ENCODE measurements at regions not wholly inside any gene's neighbourhood (a gene's known extent, or its start where the extent isn't known, plus 50 kb on each side); places are given as distances from the start of the nearest gene placed in this dataset.

DNA sequence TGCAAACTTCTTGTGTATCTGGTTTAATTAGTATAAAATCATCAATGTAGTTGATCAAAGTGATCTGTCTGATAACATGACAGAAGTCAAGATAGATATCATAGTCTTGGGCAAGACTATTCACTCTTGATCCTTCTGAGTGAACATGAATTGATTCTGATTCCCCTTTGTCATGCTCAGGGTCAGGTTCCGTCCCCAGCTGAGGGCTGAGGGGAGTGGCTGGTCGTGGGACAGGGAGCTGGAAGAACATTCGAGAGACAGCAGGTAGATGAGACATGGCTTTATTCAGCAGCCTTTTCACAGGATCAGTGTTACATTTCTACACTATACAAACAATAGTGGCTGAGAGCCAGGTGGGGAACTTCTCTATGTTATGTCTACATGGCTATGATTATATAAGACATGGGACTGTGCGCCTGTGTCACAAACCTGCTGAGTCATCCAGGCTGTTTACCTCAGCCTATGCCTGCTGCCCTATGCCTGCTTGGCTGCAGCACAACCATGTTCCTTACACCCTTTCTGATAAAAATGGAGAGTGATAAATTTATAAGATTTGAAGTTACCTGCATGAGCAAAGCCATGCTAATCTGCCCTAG, 586.9 kb upstream of the NR3C2 start:
- no peak for FAIRE-seq

DNA sequence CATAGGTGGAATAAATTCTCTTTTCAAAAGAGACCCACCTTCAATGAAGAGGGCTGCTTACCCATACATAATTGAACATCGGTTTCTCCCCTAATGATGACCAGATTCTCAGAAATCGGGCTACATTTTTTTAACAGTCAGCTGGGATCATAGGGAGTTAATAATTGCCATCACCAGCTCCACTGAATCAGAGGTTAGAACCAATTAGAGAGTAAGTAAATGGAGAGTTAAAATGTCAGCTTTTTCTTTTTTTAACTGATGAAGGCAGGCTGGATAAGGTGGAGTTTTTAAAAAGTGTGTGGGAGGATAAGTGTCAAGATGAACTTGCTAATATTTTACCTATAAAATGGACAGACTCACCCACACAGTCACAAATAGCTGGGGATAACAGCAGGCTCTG, 584.5 kb upstream of the NR3C2 start:
- no peak for FAIRE-seq

DNA sequence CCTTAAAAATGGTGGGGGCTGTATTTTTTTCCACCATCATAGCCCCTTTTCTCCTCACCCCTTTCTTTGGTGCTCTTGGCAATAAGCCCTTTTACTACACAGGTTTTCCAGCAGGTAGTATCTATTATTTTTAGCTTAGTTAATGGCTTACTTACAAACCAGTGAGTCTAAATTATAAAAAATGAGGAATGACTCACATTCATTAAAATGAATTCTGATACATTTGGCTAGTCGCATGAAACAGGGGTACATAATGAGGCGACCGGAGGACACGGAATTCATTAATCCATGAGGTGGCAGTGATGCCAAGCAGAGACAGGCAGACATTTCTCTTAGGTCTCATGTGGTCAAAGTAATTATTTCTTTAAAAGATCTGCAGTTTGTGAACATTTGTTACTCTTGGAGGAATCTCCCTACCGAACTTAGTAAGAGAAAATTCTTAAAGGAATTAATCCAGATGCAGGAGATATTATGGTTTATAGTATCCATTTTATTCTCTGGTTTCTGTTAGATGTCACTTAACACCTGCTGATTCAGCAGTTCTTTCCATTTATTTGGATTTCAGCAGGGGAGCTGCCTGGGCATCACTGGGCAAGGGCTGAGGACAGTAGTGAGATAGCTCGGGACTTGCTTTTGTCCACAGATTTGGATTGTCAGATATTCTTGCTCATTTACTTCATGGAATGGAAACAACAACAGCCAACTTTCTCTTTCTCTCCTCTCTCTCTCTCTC, 575.0 kb upstream of the NR3C2 start:
- no peak for FAIRE-seq

DNA sequence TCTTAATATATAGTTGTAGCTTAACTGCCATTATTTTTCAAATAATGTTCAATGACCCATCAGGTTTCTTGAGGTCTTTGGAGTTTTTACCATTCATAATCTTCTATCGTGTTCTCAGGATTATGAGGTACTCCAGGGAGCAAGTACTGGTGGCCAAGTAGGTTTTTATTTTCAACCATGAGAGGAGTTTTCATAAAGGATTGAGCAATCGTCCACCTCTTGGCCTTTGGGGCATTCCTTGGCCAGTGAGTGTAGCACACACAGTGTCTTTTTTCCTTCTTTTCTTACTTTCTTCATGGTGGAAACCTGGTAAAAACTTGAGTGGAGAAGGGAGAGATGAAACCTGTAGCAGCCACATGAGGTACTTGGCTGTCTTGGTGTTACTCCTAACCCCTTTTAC, 567.0 kb upstream of the NR3C2 start:
- FAIRE-seq, result no peak

DNA sequence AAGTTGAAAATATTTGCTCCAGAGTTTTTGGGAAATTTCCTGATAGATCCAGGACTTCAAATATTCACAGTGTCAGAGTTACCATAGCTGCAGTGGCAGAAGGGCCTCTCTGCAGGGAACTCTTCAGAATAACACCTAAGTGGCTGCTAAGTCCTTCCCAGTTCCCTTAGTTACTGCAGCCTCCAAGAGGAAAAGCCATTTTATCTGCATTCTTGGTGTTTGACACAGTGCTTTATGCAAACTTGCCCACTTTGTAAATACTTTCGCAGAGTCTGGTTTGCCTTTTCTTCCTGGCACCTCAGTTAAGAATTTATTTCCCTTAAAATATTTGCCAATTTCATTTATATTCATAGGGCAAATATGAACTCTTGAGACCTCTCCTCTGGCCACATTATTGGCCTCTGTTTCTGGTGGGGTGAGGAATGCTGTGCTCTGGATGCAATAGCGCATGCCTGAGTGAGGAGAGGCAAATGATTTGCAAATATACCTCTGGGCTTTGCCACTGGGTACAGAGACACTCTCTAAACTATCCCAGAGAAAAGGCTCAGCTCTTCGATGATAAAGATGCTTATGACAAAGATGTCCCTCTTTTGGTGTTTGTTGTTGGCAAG, 566.3 kb upstream of the NR3C2 start:
- FAIRE-seq, result no peak

DNA sequence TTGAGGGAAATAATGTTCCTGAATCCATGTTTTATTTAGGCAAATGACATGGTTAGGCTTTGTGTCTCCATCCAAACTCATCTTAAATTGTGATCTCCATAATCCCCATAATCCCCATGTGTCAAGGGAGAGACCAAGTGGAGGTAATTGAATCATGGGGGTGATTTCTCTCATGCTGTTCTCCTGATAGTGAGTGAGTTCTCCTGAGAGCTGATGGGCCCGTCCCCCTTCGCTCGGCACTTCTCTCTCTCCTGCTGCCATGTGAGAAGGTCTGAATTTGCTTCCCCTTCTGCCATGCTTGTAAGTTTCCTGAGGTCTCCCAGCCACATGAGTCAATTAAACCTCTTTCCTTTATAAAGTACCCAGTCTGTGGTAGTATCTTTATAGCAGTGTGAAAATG, 563.0 kb upstream of the NR3C2 start:
- FAIRE-seq, result no peak

DNA sequence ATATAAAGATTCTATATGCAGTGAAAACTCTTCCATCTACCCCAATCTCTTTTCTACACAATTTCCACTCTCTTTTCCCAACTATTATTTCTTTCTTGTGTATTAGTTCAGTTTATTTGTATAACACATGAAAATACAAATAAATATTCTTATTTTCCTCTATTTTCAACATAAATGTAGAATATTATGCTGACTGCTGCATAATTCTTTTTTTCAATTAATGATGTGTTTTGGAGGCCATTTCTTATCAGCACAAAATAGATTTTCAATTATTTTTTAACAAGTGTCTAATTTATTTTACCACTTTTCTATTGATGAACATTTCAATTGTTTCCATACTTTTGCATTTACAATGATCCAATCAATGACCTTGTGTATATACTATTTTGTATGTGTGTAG, 557.7 kb upstream of the NR3C2 start:
- peak; percentile 37 for FAIRE-seq

DNA sequence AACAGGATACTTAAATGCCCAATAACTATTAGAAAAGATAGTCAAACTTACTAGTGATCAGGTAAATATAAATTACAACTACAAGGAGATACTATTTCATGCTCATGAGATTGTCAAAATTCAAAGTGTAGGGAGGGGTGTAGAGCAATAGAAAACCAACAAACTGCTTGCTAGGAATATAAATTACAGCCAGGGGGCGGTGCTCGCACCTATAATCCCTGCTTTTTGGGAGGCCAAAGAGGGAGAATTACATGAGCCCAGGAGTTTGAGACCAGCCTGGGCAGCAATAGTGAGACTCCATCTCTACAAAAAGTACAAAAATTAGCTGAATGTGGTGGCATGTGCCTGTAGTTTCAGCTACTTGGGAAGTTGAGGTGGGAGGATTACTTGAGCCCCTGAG, 556.5 kb upstream of the NR3C2 start:
- no peak for FAIRE-seq

DNA sequence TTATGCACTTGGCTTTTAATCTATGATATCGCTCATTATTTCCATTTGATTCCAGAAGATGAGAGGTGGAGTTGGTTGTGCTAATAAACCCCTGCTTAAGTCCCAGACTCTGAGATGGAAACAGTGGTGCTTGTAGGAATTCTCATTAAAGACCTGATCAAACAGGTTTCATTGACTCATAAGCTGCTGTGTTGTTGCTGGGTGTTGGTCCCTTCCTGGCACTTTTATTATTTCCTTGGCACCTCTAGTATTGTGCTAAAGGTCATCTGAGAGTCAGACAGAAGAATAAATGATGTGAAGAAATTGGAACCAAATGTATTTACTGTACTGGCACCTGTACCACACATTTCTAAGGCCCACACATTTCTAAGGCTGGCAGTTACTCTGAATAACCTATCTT, 544.7 kb upstream of the NR3C2 start:
- FAIRE-seq, result no peak

DNA sequence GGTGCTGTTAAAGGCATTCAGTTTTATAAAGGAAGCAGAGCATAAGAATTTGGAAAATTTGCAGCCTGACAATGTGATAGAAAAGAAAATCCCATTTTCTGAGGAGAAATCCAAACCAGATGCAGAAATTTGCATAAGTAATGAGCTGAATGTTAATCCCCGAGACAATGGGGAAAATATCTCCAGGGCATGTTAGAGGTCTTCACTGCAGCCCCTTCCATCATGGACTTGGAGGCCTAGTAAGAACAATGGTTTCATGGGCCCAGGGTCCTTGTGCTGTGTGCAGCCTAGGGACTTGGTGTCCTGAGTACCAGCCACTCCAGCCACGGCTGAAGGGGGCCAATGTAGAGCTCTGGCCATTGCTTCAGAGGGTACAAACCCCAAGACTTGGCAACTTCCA, 542.7 kb upstream of the NR3C2 start:
- FAIRE-seq, result no peak

DNA sequence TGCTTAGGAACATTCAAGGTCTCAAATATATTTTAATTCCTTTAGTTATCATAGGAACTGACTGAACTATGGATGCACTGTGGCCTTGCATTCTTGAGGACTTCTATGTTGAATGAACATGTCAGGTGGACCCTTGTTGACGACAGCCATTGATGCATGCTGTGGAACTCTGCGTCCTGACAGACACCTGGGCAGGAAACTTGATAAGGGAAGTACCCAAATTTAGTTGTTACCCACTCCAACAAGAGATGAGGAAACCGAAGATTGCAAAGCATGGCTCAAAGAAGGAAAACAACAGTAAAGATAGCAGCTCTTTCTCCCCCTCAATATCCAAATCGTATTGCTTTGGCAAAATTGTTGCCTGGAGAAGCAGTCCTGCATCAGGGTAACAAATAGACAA, 540.0 kb upstream of the NR3C2 start:
- FAIRE-seq, result no peak

DNA sequence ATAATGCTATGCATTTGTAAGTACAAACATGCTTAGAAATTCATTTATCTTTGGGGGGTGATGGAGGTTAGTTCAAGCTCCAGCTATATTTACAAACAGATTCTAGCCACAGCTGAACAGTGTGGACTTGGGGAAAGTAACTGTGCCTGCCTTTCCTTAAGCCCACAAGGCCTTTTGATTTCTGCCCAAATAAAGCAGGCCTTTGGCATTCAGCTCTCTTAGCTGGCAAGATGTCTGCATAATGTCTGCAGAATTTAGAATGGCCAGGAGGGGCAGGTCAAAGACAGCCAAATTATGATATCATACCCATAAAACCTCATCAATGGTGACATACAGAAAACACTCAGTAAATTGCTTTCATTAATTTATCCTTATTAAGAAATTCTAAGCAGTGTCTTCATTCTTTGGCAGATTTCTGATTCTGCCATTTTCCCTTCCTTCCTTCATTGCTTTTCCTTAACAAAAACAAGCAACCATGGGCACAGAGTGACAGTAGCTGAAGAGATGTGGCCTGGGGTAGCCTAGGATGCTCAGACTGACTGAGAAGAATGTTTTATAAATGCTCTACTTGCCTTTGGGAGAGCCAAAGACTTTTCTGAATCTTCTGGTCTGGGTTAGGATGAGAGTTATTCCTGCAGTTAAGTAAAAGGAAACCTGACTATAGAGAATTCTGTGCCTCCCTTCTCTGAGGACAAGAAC, 538.7 kb upstream of the NR3C2 start:
- FAIRE-seq, result no peak

DNA sequence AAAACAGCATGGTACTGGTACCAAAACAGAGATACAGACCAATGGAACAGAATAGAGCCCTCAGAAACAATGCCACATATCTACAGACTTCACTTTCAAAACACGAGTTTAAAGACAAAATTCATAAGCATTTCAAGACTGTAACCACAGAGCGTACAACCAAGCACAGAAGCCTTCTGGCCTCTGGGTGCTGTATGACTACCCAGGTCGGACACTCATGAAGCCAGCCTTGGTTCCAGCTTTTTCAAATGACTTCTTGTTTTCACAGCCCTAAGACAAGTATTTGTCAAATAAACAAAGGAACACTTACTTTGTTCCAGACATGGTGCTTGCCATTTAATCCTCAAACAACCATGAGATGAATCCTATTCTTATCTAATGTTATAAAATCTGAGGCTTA, 536.1 kb upstream of the NR3C2 start:
- FAIRE-seq, result no peak

DNA sequence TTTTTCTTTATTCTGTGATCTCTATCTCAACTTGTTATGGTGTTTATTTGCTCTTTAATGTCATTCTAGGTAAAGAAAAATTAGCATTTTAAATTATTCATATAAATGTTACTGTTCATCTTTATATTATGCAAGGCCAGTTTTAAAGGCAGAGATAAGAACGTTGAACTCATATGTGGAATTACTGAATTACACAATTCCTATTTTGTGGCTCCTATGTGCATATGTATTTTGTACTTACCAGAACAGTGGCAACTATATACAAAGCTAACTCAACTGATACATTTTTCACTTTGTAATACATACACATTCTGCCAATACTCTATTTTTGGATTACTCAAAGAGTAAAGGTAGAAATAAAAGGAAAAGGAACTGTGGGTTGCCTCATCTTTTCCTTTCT, 533.2 kb upstream of the NR3C2 start:
- no peak for FAIRE-seq

DNA sequence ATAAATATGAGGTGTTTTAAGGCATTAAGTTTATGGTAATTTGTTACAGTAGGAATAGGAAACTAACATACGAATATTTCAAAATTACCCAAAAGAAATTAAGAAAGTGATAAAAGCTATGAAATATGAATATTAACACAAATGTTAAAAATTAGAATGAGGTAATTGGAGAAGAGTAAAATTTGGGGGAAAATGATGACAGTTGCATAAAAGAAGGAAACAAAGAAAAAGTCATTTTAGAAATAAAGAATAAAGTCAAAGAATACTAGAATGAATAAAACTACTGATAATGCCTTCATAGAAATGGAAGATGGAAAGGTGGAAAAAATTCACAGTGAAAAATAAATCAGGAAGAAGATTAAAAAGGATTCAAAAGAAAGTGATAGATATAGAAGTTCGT, 522.9 kb upstream of the NR3C2 start:
- no peak for FAIRE-seq

DNA sequence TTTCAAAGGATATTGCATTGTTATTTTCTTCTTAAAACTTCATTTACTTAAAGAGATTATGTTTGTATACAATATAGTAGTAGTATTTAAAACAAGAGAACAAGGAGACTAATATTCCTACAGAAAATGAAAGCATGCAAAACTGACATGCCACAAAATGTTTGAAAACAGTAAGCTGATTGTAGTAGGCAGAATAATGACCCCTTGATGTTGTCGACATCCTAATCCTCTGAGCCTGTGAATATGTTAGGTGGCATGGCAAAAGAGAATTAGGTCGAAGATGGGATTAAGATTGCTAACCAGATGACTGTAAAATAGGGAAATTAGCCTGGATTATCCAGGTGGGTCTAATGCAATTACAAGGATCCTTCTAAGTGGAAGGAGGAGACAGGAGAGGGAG, 522.2 kb upstream of the NR3C2 start:
- FAIRE-seq, result no peak

DNA sequence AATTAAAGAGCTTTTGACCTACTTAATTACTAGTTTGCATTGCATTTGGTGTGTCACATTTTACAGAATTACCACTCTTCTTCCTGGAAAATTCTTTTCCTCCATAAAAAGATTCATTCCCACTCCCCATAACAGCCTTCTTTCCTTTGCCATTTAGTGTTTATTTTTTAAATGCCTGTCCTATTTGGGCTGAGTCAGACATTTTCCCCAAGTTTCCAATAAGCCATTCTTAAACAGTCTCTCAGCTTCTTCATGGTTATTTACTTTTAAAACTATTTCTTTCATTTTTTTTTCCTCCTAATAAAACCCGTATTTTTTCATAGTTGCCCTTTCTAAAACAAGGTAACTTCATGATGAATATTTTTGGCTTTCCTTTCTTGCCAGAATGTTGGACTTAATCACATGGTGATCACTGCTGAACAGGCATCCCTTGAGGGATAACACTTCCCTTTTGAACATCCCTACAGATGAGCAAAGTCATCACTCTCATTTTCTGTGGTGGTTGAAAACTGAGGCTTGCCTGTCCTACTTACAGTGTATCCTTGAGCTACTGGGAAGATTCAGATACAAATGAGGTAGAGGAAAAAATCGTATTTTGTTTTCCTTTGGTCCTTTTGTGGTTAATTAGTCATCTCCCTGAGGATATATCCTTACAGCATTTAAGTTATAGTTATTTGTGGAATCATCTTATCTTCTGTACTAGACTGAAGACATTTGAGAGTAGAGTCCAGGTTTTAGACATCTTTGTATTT, 520.5 kb upstream of the NR3C2 start:
- FAIRE-seq, result no peak

DNA sequence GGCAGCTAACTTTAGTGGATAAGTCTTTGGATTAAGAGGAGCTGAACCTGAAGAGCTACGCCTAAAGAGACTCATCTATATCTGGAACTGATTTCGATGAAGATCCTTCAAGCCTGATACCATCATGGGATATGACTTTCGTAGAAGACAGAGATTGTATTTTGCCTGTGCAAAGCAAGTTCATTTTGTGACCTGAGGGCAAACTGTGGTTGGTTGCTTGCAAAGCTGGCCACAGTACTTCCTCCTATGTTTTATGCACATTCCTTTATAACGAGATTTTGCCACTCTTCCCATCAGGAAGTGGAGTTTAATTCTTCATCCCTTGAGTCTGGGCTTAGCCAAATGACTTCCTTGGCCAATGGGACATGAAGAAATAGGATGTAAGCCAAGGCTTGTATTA, 519.3 kb upstream of the NR3C2 start:
- FAIRE-seq, result no peak

DNA sequence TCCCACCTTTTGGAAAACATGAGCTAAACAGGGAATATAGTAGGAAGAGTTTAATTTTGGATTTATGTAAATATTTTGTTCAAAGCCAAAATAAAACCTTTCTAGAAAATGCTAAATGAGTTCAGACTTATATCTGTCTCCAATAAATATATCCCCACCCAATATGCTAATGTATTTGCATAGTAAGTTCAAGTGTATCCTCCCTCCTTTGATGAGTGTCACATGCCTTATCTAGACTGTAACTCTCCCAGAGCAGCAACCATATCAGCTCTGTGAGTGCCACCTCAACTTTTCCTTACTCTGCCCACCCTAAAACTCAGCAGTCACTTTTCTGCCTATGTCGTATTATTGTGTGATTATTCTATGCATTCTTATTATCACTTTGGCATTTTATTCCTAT, 516.1 kb upstream of the NR3C2 start:
- no peak for FAIRE-seq

DNA sequence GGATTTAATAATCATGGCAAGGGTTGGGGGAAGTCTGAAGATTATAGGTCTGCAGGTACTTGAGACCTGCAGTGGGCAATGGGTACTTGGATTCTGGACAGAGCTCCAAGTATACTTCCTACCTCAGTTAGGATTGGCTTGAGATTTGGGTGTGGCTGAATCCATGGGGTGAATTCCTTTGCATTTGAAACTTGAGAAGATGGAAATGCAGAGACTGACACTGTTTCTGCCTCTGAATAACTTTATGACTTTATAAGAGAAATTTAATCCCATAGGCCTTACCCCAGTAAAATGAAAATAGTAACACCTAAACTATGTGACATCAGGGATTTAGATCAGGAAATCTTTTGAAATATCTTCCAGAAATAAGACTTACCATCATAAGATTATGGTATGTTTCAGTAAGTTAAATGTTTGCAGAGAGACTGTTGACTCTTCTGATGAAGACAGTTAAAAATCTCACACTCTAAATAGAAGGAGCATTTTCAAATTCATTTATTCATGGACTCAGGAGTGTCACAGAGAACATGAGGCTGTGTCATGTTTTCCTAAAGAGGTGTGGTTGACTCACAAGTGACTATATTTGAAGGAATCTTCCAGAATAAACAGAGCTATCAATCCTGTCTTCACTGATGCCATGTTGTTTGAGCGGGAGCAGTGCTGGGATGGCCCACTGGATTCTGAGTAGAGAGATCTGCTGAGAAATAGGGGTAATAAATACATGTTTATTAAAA, 513.5 kb upstream of the NR3C2 start:
- no peak for FAIRE-seq

DNA sequence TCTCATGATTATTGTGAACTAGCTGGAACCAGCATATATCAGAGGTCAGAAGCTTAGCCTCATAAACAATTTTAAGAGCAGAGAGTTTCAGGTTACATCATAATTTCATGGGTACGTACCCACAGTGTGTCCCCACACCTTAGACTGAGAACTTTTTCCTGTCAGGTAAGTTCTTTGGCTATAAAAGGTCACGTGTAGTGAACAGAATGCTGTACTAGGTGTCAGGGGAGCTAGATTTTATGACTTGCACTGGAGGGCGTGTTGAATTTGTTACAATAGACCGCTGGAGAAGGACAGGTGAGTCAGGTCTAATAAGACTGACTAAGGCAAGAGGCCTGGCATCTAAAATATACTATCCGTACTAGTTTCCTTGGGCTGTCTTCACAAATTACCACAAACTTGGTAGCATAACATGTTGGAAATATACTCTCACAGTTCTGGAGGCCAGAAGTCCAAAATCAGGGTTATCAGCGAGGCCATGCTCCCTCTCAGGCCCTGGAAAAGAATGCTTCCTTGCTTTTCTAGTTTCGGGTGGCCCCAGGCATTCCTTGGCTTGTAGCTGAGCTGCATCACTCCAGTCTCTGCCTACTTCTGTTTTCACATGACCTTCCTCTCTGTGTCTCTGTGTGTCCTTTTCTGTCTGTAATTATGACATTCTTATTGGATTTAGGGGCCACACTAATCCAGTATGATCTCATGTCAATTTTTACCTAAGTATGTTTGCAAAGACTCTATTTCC, 512.0 kb upstream of the NR3C2 start:
- FAIRE-seq, result no peak

DNA sequence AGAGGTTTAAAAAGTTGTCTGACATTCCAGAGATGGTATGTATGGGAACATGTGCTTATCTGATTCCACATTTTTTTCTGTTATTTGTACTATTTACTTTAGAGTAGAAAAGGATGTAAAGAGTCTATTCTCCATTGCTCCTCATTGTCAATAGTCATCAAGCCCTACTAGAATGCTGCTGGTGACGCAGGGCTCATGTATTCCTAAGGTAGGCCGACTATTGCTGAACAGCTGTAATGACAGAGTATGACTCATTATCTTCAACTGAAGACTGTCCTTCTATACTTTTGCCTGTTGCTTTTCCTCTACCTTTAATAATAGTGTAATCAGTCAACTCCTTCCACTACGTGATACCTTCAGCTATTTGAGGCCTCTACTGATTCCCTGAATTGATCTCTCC, 509.1 kb upstream of the NR3C2 start:
- FAIRE-seq, result no peak
